ENCODE measurements at regions not wholly inside any gene's neighbourhood (a gene's known extent, or its start where the extent isn't known, plus 50 kb on each side); places are given as distances from the start of the nearest gene placed in this dataset.
"Not testable (repeated sequence)": the region's sequence is repeated elsewhere in the genome, so short reads cannot be mapped to it uniquely, and the experiment has no call there.

- no peaks in the 10 kb centered on the region for H3K79me2 ChIP-seq (ENCODE audit: insufficient read depth, low read length)
- H3K27me3 Mint-ChIP-seq (ENCODE audit: low read depth in 3 of 3): no peaks in the 10 kb centered on the region
- H3K27ac Mint-ChIP-seq: no peak overlapping the region
- no peak overlapping the region for H2AFZ ChIP-seq (ENCODE audit: insufficient read depth, low read depth, low read length, poor library complexity, severe bottlenecking)
- peaks cover 0 to 18% (median 5%) of the 10 kb centered on the region in 7 donors for H3K9me3 Mint-ChIP-seq
- H3K27me3 ChIP-seq (ENCODE audit: control insufficient read depth in 2 of 2, insufficient read depth in 2 of 2, low read length in 2 of 2): no peaks in the 10 kb centered on the region
- no peaks in the 10 kb centered on the region for H4K20me1 ChIP-seq (ENCODE audit: insufficient read depth, low read length)
- peaks cover 4 to 12% of the 10 kb centered on the region in 2 donors for H3K9me3 ChIP-seq (replicated peaks in 1 of 2; ENCODE audit: control insufficient read depth in 1 of 2, insufficient read depth in 1 of 2, low read length in 2 of 2)
- WGBS (ENCODE audit: insufficient coverage): no CpG with 5 or more reads among the region's 3 CpGs
- TF ChIP-seq CTCF (IDR thresholded peaks at IDR 0.05): no peak
- no peak overlapping the region for H3K4me2 ChIP-seq (replicated peaks; ENCODE audit: extremely low read depth, low read length, poor library complexity, severe bottlenecking)
- intact Hi-C loops (cut with micrococcal nuclease): no loop called here
- no peak overlapping the region for H3K27ac ChIP-seq (ENCODE audit: low read depth in 1 of 2, low read length in 2 of 2)
- H3K4me1 Mint-ChIP-seq: no peaks in the 10 kb centered on the region
- H3K4me1 ChIP-seq (ENCODE audit: control insufficient read depth in 1 of 2, insufficient read depth in 2 of 2, low read length in 2 of 2): no peaks in the 10 kb centered on the region
- no peak overlapping the region for H3K9ac ChIP-seq (ENCODE audit: insufficient read depth, low read length, poor library complexity, severe bottlenecking)
- no peaks in the 10 kb centered on the region for H3K36me3 Mint-ChIP-seq
- no peak overlapping the region for H3K4me3 Mint-ChIP-seq
- no peaks in the 10 kb centered on the region for H3K36me3 ChIP-seq (replicated peaks in 1 of 2; ENCODE audit: control insufficient read depth in 1 of 2, insufficient read depth in 2 of 2, low read length in 2 of 2)
- no peak overlapping the region for H3K4me3 ChIP-seq (replicated peaks in 1 of 3; ENCODE audit: low read depth in 2 of 3, low read length in 3 of 3)
- DNase-seq: no peak
Measured at GRCh38 chr3:1462856-1463450, 370.1 kb downstream of the CNTN6 start.

- DNase-seq; H3K4me3 Mint-ChIP-seq; H3K4me2 ChIP-seq (replicated peaks; ENCODE audit: extremely low read depth, low read length, poor library complexity, severe bottlenecking): not testable (repeated sequence)
Measured at GRCh38 chr3:1465091-1465490, 372.3 kb downstream of the CNTN6 start.

More at GRCh38 chr3:1465091-1465490, 372.3 kb downstream of the CNTN6 start:
- intact Hi-C loops (cut with micrococcal nuclease); H4K20me1 ChIP-seq (ENCODE audit: insufficient read depth, low read length); H3K27me3 Mint-ChIP-seq (ENCODE audit: low read depth in 3 of 3); H3K4me1 ChIP-seq (ENCODE audit: control insufficient read depth in 1 of 2, insufficient read depth in 2 of 2, low read length in 2 of 2); H3K27me3 ChIP-seq (ENCODE audit: control insufficient read depth in 2 of 2, insufficient read depth in 2 of 2, low read length in 2 of 2); H3K4me3 ChIP-seq (replicated peaks in 1 of 3; ENCODE audit: low read depth in 2 of 3, low read length in 3 of 3); H3K27ac ChIP-seq (ENCODE audit: low read depth in 1 of 2, low read length in 2 of 2); H3K36me3 ChIP-seq (replicated peaks in 1 of 2; ENCODE audit: control insufficient read depth in 1 of 2, insufficient read depth in 2 of 2, low read length in 2 of 2); H2AFZ ChIP-seq (ENCODE audit: insufficient read depth, low read depth, low read length, poor library complexity, severe bottlenecking); H3K27ac Mint-ChIP-seq; H3K79me2 ChIP-seq (ENCODE audit: insufficient read depth, low read length); H3K36me3 Mint-ChIP-seq; H3K4me1 Mint-ChIP-seq; H3K9ac ChIP-seq (ENCODE audit: insufficient read depth, low read length, poor library complexity, severe bottlenecking): not testable (repeated sequence)
- peaks cover 4 to 12% of the 10 kb centered on the region in 2 donors for H3K9me3 ChIP-seq (replicated peaks in 1 of 2; ENCODE audit: control insufficient read depth in 1 of 2, insufficient read depth in 1 of 2, low read length in 2 of 2)
- WGBS (ENCODE audit: insufficient coverage): 69% methylated on average over 5 of the region's 10 CpGs
- peaks cover 0 to 18% (median 4%) of the 10 kb centered on the region in 7 donors for H3K9me3 Mint-ChIP-seq
